Activated naive CD4-positive, alpha-beta T cell treated with Interleukin-2 at 50 U/mL for 16 hours (primary cell): ENCODE measurements at regions not wholly inside any gene's neighbourhood (a gene's known extent, or its start where the extent isn't known, plus 50 kb on each side); places are given as distances from the start of the nearest gene placed in this dataset.
A peak's percentile ranks its signal among the peaks of the same experiment; 100 is the strongest.

ENCODE experiments used
- DNase-seq: peaks from one replicate; pipeline ENCODE4 v3.0.0-alpha.2; 2020

DNA sequence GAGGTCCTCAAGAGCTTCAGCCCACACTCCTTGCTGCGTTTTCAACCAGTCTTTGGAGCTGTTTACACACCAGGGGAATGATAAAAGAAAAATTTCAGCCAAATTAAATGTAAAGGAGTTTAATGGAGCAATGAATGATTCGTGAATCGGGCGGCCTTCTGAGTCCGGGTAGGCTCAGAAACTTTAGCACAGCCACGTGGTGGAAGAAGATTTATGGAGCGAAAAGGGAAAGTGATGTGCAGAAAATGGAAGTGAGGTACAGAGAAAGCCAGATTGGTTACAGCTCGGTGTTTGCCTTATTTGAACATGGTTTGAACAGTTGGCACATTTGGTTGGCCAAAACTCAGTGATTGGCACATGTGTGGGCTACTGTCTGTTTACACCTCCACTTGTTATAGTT, 305.4 kb downstream of the MAF start:
- DNase-seq: no peak

DNA sequence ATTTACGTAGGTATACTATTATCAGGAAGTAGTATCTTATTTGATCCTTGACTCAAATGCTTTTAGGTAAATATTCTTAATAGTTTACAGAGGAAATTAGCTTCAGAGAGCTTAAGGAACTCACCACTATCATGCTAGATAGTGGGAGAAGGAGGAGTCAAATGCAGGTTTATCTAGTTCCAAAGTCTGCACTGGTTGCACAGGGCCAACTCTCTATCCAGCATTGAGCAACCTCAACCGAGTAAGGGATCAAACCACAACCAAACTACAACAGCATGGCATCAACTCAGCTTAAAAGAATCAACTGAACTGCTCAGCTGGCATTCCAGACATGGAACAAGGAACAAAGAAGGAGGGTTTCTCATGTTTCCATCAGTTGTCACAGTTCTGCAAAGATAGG, 306.0 kb downstream of the MAF start:
- DNase-seq: no peak

DNA sequence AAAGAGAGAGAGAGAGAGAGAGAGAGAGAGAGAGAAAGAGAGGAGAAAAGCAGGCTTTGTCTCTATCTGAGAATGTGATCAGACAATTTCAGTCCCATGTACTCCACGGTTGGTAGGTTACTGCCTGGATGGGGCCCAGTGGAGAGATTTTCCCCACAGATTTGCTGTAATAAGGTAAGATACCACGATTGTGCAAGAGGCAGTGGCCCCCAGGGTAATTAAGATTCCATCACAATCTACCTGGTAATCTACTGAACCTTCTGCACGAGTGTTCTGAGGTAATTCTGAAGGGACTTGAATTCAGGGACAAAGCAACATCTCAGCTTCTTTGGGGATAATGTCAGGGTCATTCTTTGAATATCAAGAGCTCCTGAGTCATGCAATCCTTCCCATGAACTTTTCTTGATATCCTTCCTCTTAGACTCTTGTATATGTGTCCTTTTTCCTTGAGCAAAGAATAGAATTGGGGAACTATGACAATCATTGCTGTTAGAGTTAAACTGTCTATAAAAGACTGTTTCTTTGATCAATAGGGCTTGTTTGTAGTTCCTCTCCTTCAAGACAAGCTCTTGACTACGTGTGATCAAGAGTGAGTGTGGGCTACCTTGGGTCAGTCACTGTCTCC, 306.6 kb downstream of the MAF start:
- DNase-seq: no peak

DNA sequence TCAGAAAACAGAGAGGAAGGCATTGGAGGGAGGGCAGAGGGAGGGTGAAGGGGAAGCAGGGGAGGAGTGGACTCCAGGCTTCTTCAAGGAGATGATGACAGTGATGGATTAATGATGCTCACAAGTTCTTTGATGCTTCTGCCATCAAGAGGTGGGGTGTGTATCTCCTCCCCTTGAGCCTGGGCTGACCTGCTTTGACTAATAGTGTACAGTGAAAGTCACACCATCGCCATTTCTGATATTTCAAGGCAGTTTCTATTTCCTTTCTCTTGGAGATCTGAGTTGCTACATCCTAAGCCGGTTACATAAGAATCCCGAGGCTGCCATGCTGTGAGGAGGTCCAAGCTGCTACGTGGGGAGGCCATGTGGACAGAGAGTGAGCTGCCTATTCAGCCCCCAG, 312.5 kb downstream of the MAF start:
- DNase-seq: peak; percentile 23

DNA sequence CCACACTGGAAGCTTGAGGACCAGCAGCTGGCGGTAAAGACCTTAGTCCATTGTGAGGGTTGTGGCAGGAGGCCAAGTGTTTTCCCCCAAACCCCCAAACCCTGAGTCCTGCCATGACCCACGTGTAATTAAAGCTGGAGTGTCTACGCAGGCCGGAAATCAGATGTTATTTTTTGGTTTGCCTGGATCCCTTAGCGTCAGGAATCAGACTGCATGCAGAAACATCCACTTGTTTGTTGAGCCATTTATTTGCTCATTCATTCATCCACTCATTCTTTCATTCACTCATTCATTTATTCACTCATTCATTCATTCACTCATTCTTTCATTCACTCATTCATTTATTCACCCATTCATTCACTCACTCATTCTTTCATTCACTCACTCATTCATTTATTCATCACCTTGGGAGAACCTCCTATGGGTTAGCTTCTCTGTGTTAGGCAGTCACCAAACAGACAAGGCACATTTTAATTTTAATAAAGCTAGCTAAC, 313.1 kb downstream of the MAF start:
- no peak for DNase-seq

DNA sequence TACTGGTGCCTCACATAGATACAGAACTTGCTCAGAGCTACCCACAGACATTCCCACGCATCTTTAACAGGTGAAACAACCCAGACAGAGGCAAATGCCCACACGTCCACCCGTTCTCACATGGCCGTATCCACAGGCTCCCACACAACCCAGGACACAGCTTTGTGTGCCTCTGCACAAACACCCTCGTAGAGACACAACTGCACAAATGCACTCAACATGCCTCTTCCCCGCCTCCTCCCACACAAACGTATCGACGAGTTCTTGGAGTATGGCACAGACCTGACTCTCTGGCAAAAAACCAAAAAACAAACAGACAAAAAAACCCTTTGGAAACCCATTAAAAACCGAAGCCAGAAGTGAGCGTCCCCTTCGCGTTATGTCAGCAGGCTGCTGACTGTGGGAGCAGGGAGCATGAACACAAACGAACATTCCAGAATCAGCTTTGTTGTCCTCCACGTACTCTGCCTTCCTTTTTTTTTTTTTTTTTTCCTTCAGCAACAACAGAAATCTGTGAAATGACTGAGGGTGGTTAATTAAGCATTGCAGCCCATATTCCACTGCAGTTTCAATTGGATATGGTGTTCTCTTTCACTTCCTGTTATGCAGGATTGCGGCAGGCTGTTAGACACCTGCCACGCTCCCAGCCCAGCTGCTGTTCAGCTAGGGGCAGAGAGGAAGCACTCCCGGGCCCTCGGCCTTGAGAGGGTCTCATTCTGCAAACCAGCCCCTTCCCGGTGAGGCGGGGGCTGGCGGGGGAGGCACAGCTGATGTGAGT, 313.7 kb downstream of the MAF start:
- peak; percentile 44 for DNase-seq

DNA sequence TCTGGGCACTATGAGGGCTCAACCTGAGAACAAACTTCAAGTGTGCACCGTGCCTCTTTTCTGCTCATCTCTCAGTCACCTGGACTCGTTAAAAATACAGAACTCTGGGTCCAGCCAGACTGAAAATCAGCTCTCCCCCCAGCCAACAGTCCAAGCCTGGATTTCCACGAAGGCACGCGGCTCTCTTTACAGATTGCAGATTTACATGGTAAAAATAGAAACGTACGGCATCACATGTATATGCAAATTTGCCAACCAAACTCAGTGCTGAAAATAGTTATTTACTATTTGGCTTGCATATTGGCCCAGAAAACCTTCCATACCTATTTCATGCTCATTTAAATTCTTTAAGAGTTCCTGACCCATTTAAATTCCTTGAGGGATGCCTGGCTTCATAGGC, 315.8 kb downstream of the MAF start:
- no peak for DNase-seq

- DNase-seq: peak; percentile 46
Measured at GRCh38 chr16:79283578-79283977, 317.0 kb downstream of the MAF start.

DNA sequence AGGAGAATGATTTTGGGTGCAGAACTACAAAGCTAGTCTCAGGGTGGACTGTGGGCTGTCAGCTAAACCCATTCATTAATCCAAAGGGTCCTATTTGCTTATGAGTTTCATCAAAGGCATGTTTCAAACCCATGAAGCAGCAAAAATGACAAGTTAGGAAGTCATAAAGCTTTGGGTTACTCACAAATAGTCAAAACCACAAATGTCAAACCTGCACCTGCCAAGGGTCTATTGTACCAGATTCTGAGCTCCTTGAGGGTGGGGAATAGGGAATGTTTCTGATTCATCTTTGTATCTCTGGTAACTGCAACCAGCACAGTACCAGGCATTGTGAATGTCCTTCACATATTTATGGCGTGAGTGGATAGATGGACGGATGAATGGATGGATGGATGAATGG, 317.7 kb downstream of the MAF start:
- DNase-seq: no peak

DNA sequence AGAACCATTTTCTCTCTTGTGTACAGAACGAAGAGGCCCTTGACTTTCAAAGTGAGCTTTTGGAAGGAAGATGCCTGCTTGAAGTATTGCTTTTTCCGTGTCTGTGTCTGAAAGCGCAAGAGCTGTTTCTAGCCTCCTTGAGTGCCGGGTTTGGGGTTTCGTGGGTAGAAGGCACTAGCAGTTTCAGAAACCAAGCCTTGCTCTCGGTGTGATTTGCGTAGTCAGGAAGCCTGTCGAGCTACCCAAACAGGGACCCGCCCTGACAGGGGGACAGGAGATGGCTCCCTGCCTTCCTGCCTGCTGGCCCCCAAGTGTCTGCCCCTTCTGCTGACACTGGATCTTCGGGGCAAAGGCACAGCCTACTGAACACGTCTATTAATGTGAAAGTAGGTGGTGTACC, 322.0 kb downstream of the MAF start:
- peak; percentile 72 for DNase-seq

DNA sequence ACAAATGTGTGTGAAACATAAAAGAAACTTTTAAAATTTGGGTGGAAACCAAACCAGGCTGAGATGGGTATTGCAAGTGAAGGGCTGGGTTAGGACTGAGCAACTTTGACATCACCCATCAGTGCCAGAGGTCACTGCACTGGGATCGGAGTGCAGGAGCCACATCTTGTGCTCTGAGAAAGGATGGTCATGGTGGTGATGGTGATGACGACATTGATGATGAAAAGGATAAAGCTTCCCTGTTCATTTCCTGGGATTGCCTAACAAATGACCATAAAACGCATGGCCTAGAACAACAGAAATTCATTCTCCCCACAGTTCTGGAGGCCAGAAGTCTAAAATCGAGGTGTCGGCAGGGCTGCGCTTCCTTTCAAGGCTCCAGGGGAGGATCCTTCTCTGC, 324.0 kb downstream of the MAF start:
- no peak for DNase-seq

- DNase-seq: no peak
Measured at GRCh38 chr16:79274264-79274663, 326.3 kb downstream of the MAF start.

- peak; percentile 79 for DNase-seq
Measured at GRCh38 chr16:79272141-79272577, 328.4 kb downstream of the MAF start.

- no peak for DNase-seq
Measured at GRCh38 chr16:79271583-79271982, 329.0 kb downstream of the MAF start.

DNA sequence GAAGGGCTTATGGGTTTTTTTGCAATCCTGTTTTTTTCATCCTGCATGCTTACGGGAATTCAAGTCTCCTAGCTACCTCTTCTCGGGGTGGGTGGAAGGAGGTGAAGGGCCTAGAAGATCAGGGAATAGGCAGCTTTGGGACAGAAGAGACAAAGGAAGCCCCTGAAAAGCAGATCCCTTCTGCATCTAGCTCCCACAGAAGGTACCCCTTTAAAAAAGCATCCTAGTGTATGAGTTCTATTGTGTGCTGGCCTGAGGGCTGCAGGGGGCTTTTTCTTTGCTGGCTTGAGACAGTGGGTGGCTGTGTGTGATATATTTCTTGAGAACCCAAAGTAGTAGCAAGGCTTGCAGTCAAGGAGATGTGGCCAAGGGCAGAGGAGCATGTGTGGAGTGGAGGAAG, 330.5 kb downstream of the MAF start:
- no peak for DNase-seq

DNA sequence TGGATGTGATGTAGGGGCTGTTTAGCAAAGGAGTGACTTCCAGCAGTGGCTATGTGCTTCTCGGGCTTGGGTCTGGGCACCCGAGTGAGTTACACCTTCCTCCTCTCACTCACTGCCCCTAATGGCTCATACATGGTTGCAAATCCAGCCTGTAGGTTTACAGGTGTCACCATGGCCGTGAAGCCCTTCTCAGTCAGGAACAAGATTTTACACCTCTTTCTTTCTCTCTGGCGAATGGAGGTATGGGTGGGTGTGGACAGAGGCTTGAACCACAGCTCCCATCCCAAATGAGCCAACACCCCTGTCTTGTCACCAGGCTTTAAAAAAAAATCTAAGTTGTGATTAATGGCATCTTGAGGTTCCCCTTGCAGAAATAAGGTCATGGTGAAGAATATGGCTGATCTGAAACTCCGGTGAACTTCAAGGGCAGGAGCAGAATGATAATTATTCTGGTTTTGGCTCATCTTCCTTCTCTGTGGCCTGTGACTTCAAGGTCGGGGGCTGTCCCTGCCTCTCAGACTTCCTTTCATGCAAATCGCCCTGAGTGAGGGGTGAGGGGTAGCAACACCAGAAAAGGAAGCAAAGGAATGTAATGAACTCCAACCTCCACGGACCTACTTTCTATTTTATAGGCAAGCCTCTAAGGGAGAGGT, 331.2 kb downstream of the MAF start:
- peak; percentile 79 for DNase-seq

DNA sequence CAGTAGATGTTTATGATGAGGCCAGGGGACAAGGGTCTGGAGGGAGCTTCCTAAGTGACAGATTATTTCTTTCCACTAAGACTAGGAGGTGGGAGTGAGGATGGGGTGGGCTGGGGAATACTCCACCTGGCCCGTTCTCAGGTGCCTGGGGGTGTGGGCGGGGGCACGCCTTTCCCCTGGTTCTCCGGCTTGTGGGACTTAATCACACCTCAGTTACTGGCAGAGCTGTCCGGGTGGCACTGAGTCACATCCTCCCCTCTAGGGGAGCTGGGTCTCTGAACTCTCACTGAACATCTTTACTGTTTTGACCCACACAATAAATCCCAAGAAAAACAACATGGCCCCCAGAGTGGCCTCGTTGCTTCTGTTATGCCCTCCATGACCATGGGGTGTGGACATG, 332.8 kb downstream of the MAF start:
- DNase-seq: peak; percentile 70

DNA sequence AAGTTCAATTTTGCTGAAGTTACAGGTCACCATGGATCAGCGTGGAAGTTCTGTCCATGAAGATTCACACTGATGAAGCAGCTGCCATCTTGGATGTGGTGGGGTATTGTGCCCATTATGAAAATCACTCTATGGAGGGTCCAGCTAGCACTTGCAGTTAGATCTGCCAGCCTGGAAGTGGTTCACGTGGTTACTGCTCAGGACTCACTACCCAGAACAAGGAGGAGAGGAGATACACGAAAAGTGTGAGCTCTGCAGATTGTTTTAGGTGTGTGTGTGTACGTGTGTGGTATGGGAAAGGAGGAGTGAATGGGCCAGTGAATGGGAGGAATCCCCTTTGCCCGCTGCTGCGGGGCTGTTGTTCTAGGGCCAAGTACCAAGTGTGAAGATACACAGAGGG, 333.4 kb downstream of the MAF start:
- DNase-seq: no peak

DNA sequence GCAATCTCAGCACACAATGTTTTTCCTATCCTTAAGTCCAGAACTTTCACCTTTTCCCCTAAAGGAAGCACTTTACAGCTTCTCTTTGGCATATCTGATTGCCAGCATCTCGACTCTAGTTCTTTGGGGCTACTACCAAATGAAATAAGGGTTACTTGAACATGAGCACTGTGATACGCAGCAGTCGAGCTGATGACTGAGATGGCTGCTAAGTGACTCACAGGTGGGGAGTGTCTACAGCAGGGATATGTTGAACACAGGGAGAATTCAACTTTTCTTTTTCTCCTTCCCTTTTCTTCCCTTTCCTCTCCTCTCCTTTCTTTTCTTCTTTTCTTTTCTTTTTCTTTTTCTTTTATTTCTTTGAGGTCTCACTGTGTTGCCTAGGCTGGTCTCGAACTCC, 334.8 kb downstream of the MAF start:
- no peak for DNase-seq

- DNase-seq: no peak
Measured at GRCh38 chr16:79265196-79265595, 335.3 kb downstream of the MAF start.

GRCh38 chr16:79264237-79265109, 336.1 kb downstream of the MAF start:
- no peak for DNase-seq

- DNase-seq: no peak
Measured at GRCh38 chr16:79263425-79263824, 337.1 kb downstream of the MAF start.
